ENCODE measurements at regions not wholly inside any gene's neighbourhood (a gene's known extent, or its start where the extent isn't known, plus 50 kb on each side); places are given as distances from the start of the nearest gene placed in this dataset.

GRCh38 chr2:102925003-102925402 is 163.2 kb downstream of the TMEM182 start:
- TF ChIP-seq POLR2AphosphoS5 (IDR thresholded peaks at IDR 0.05): peak; percentile 70
- TF ChIP-seq REST (IDR thresholded peaks at IDR 0.05; ENCODE audit: borderline replicate concordance): peak; percentile 100
- no peak for TF ChIP-seq CTCF (IDR thresholded peaks at IDR 0.05; ENCODE audit: poor library complexity, severe bottlenecking)
- TF ChIP-seq EZH2 (IDR thresholded peaks at IDR 0.05; ENCODE audit: borderline replicate concordance, insufficient read depth, low read length, poor library complexity, severe bottlenecking): no peak
- no peak for TF ChIP-seq RAD21 (conservative IDR thresholded peaks at IDR 0.05)

Data from neural cell (in vitro differentiated cells).